ENCODE measurements at regions not wholly inside any gene's neighbourhood (a gene's known extent, or its start where the extent isn't known, plus 50 kb on each side); places are given as distances from the start of the nearest gene placed in this dataset.

DNA sequence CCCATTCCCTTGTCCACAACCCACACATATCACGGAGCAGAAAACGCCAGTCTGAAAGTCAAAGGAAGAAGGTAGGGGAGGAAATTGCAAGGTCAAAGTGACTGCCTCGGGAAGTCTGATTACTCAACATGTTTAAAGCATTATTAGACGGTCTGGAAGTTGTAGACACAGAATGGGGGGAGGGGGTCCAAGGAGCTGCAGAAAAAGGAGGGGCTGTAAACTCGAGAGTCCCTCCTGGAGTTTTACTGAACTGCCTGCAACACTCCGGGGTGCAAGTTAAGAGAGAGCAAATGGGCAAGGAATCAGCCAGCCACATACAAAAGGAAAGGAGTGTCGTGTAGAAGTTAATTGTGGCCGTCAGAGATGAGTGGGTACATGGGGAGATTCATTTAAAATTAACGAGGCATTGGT is 417.7 kb upstream of the JARID2 start:
- 66 to 72% methylated on average over 9 of the region's 9 CpGs for WGBS, 2 donors
- Histone ChIP-seq H3K27ac (no peak overlapping the region), H3K4me1 (peaks cover 0 to 23% (median 13%) of the 10 kb centered on the region in 9 donors), H3K9me3 (no peaks in the 10 kb centered on the region), H3K4me3 (no peak overlapping the region), H3K27me3 (no peaks in the 10 kb centered on the region), H3K36me3 (no peaks in the 10 kb centered on the region)
- DNase-seq (no peak), ATAC-seq (no peak)
- TF ChIP-seq, protein P1, sequence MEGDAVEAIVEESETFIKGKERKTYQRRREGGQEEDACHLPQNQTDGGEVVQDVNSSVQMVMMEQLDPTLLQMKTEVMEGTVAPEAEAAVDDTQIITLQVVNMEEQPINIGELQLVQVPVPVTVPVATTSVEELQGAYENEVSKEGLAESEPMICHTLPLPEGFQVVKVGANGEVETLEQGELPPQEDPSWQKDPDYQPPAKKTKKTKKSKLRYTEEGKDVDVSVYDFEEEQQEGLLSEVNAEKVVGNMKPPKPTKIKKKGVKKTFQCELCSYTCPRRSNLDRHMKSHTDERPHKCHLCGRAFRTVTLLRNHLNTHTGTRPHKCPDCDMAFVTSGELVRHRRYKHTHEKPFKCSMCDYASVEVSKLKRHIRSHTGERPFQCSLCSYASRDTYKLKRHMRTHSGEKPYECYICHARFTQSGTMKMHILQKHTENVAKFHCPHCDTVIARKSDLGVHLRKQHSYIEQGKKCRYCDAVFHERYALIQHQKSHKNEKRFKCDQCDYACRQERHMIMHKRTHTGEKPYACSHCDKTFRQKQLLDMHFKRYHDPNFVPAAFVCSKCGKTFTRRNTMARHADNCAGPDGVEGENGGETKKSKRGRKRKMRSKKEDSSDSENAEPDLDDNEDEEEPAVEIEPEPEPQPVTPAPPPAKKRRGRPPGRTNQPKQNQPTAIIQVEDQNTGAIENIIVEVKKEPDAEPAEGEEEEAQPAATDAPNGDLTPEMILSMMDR (IDR thresholded peaks at IDR 0.05) = no peak
- intact Hi-C loops (cut with DNase I) = no loop called here

GRCh38 chr6:14831070-14831469 is 414.8 kb upstream of the JARID2 start:
- Histone ChIP-seq H3K4me1 (peaks cover 0 to 9% (median 0%) of the 10 kb centered on the region in 9 donors), H3K36me3 (no peaks in the 10 kb centered on the region), H3K27ac (no peak overlapping the region), H3K9me3 (no peaks in the 10 kb centered on the region), H3K27me3 (no peaks in the 10 kb centered on the region), H3K4me3 (no peak overlapping the region)
- intact Hi-C loops (cut with DNase I) = no loop called here
- 85 to 91% methylated on average over 5 of the region's 5 CpGs for WGBS, 2 donors
- no peak for DNase-seq
- TF ChIP-seq, protein P1 (IDR thresholded peaks at IDR 0.05) = no peak
- no peak for ATAC-seq

GRCh38 chr6:14831937-14832336 is 413.9 kb upstream of the JARID2 start:
- intact Hi-C loops (cut with DNase I) = no loop called here
- Histone ChIP-seq H3K27ac (no peak overlapping the region), H3K4me3 (no peak overlapping the region), H3K36me3 (no peaks in the 10 kb centered on the region), H3K27me3 (no peaks in the 10 kb centered on the region), H3K9me3 (no peaks in the 10 kb centered on the region), H3K4me1 (peaks cover 0 to 8% (median 0%) of the 10 kb centered on the region in 9 donors)
- no peak for DNase-seq
- TF ChIP-seq, protein P1 (IDR thresholded peaks at IDR 0.05) = no peak
- ATAC-seq = peak in 1 of 8 donors; percentile 34
- WGBS, 2 donors = 54 to 64% methylated on average over 6 of the region's 6 CpGs

GRCh38 chr6:14832427-14832826 is 413.4 kb upstream of the JARID2 start:
- no peak for DNase-seq
- Histone ChIP-seq H3K27ac (no peak overlapping the region), H3K9me3 (no peaks in the 10 kb centered on the region), H3K27me3 (no peaks in the 10 kb centered on the region), H3K4me3 (no peak overlapping the region), H3K4me1 (peaks cover 0 to 11% (median 0%) of the 10 kb centered on the region in 9 donors), H3K36me3 (no peaks in the 10 kb centered on the region)
- no peak for ATAC-seq
- TF ChIP-seq, protein P1 (IDR thresholded peaks at IDR 0.05) = no peak
- 58 to 72% methylated on average over 2 of the region's 2 CpGs for WGBS, 2 donors
- intact Hi-C loops (cut with DNase I) = no loop called here
